Esophagus squamous epithelium (tissue), 5 donors: ENCODE measurements at regions not wholly inside any gene's neighbourhood (a gene's known extent, or its start where the extent isn't known, plus 50 kb on each side); places are given as distances from the start of the nearest gene placed in this dataset.

Experiments
- DNase-seq: peaks from one replicate; lab custom pipeline; 2025; lab: John Stamatoyannopoulos, UW
- H3K27ac ChIP-seq, 4 donors: fragments of 200-600 bp; sonication (generic); one replicate each; pipeline ENCODE4 v1.5.1; 2016 to 2019; ENCODE audit warnings: mild to moderate bottlenecking in 1 of 4
- H3K27me3 ChIP-seq, 4 donors: fragments of 200-600 bp; sonication (generic); 1 replicate in 3 of 4; 2 replicates in 1 of 4; pipeline versions ENCODE4 v1.5.1 to v1.6.0; 2017 to 2021; ENCODE audit warnings: antibody characterized with exemption in 1 of 4
- H3K36me3 ChIP-seq, 3 donors: fragments of 200-600 bp; sonication (generic); one replicate each; pipeline ENCODE4 v1.5.1; 2016 to 2019
- H3K4me1 ChIP-seq, 3 donors: fragments of 200-600 bp; sonication (generic); one replicate each; pipeline ENCODE4 v1.5.1; 2017 to 2019
- H3K4me3 ChIP-seq, 4 donors: fragments of 200-600 bp; sonication (generic); 1 replicate in 3 of 4; 2 replicates in 1 of 4; pipeline ENCODE4 v1.5.1; 2016 to 2019; ENCODE audit warnings: mild to moderate bottlenecking in 2 of 4, moderate library complexity in 1 of 4
- H3K9me3 ChIP-seq, 3 donors: fragments of 200-600 bp; sonication (generic); one replicate each; pipeline ENCODE4 v1.5.1; 2016 to 2019
- CTCF ChIP-seq, 6 experiments: fragments of 450-650 bp in 4 of 6; fragments of 200-600 bp in 2 of 6; sonication (generic) in 2 of 6; IDR thresholded peaks; one replicate each; pipeline ENCODE4 v1.5.1; 2016 to 2019; ENCODE audit warnings: antibody characterized with exemption in 6 of 6, mild to moderate bottlenecking in 4 of 6, moderate library complexity in 4 of 6
- POLR2A ChIP-seq, 4 donors: fragments of 450-650 bp; IDR thresholded peaks; one replicate each; pipeline ENCODE4 v1.6.1; 2017; ENCODE audit warnings: antibody characterized with exemption in 4 of 4, mild to moderate bottlenecking in 4 of 4, moderate library complexity in 3 of 4
- WGBS, 2 donors: methylation state at CpG; one replicate each; pipeline ENCODE4 v1.1.5; 2018; 5-methylcytosine and 5-hydroxymethylcytosine counted together
- intact Hi-C: fragments of 100-400 bp; cut with DNase I; formaldehyde crosslinking; loops from one replicate; pipeline ENCODE4 v1.15.0; 2022
- donor health status: DM: yes; HTN: yes; CAD: no.

GRCh38 chr2:81043681-81044080 is 739.1 kb upstream of the LRRTM1 start:
- H3K9me3 ChIP-seq: no peaks in the 10 kb centered on the region
- H3K4me1 ChIP-seq: no peaks in the 10 kb centered on the region
- intact Hi-C loops: no loop called here
- 15 to 33% methylated on average over 1 of the region's 1 CpG for WGBS, 2 donors
- no peak for DNase-seq
- no peaks in the 10 kb centered on the region for H3K27me3 ChIP-seq
- no peak overlapping the region for H3K4me3 ChIP-seq
- no peak overlapping the region for H3K27ac ChIP-seq
- TF ChIP-seq CTCF (IDR thresholded peaks at IDR 0.05) (no peak), POLR2A (IDR thresholded peaks at IDR 0.05) (no peak)
- no peaks in the 10 kb centered on the region for H3K36me3 ChIP-seq

- Histone ChIP-seq H3K4me3 (no peak overlapping the region), H3K4me1 (no peaks in the 10 kb centered on the region), H3K27ac (no peak overlapping the region), H3K27me3 (no peaks in the 10 kb centered on the region), H3K9me3 (peaks cover 0 to 11% (median 4%) of the 10 kb centered on the region in 3 donors), H3K36me3 (no peaks in the 10 kb centered on the region)
- DNase-seq: no peak
- WGBS, 2 donors: 75 to 76% methylated on average over 2 of the region's 2 CpGs
- intact Hi-C loops: no loop called here
- TF ChIP-seq CTCF (IDR thresholded peaks at IDR 0.05) (no peak), POLR2A (IDR thresholded peaks at IDR 0.05) (no peak)
These were observed 702.6 kb upstream of the LRRTM1 start for GRCh38 chr2:81007104-81007503.

GRCh38 chr2:81002906-81003305 is 698.4 kb upstream of the LRRTM1 start:
- H3K4me1 ChIP-seq: no peaks in the 10 kb centered on the region
- H3K27me3 ChIP-seq: no peaks in the 10 kb centered on the region
- peaks cover 0 to 11% (median 4%) of the 10 kb centered on the region in 3 donors for H3K9me3 ChIP-seq
- no peak for DNase-seq
- no peaks in the 10 kb centered on the region for H3K36me3 ChIP-seq
- WGBS, 2 donors: 72 to 80% methylated on average over 2 of the region's 2 CpGs
- TF ChIP-seq POLR2A (IDR thresholded peaks at IDR 0.05) (no peak), CTCF (IDR thresholded peaks at IDR 0.05) (no peak)
- no peak overlapping the region for H3K27ac ChIP-seq
- no peak overlapping the region for H3K4me3 ChIP-seq
- intact Hi-C loops: no loop called here

GRCh38 chr2:80987466-80987865 is 682.9 kb upstream of the LRRTM1 start:
- 94 to 100% methylated on average over 2 of the region's 2 CpGs for WGBS, 2 donors
- Histone ChIP-seq H3K4me3 (no peak overlapping the region), H3K27ac (no peak overlapping the region), H3K27me3 (no peaks in the 10 kb centered on the region), H3K9me3 (peaks cover 0 to 19% (median 3%) of the 10 kb centered on the region in 3 donors), H3K4me1 (no peaks in the 10 kb centered on the region), H3K36me3 (no peaks in the 10 kb centered on the region)
- DNase-seq: no peak
- intact Hi-C loops: no loop called here
- TF ChIP-seq POLR2A (IDR thresholded peaks at IDR 0.05) (no peak), CTCF (IDR thresholded peaks at IDR 0.05) (no peak)

- intact Hi-C loops: no loop called here
- Histone ChIP-seq H3K27ac (no peak overlapping the region), H3K4me1 (no peaks in the 10 kb centered on the region), H3K4me3 (no peak overlapping the region), H3K27me3 (no peaks in the 10 kb centered on the region), H3K9me3 (peaks cover 0 to 40% (median 10%) of the 10 kb centered on the region in 3 donors), H3K36me3 (no peaks in the 10 kb centered on the region)
- no peak for DNase-seq
- TF ChIP-seq CTCF (IDR thresholded peaks at IDR 0.05) (no peak), POLR2A (IDR thresholded peaks at IDR 0.05) (no peak)
These were observed 665.3 kb upstream of the LRRTM1 start for GRCh38 chr2:80969900-80970299.
